Mesenchymal stem cell (in vitro differentiated cells and primary cell): ENCODE measurements at regions not wholly inside any gene's neighbourhood (a gene's known extent, or its start where the extent isn't known, plus 50 kb on each side); places are given as distances from the start of the nearest gene placed in this dataset.

Experiments
- DNase-seq: peaks from one replicate; pipeline ENCODE4 v3.0.0-alpha.2; 2013
- H2AFZ ChIP-seq: one replicate; pipeline ENCODE4 v1.6.1; 2013; ENCODE audit warnings: low read depth, mild to moderate bottlenecking, control low read depth, inconsistent platforms, low read length, moderate library complexity
- H2AK5ac ChIP-seq: 2 replicates; pipeline ENCODE4 v1.6.1; 2013; ENCODE audit warnings: low read length, moderate library complexity, mild to moderate bottlenecking, inconsistent platforms; ENCODE audit not compliant: severe bottlenecking
- H2BK120ac ChIP-seq: one replicate; pipeline ENCODE4 v1.6.1; 2013; ENCODE audit warnings: low read depth, mild to moderate bottlenecking, inconsistent platforms, low read length, moderate library complexity
- H2BK12ac ChIP-seq, 2 experiments: one replicate each; pipeline ENCODE4 v1.6.1; 2013; ENCODE audit warnings: inconsistent platforms in 2 of 2, low read length in 2 of 2, mild to moderate bottlenecking in 2 of 2, moderate library complexity in 2 of 2, control low read depth in 1 of 2
- H2BK15ac ChIP-seq: one replicate; pipeline ENCODE4 v1.6.1; 2013; ENCODE audit warnings: mild to moderate bottlenecking, low read depth, inconsistent platforms; ENCODE audit not compliant: poor library complexity, severe bottlenecking
- H2BK5ac ChIP-seq: 2 replicates; pipeline ENCODE4 v1.6.1; 2013; ENCODE audit warnings: low read depth, mild to moderate bottlenecking, low read length, control low read depth, inconsistent platforms; ENCODE audit not compliant: poor library complexity, severe bottlenecking
- H3K14ac ChIP-seq, 2 experiments: one replicate each; pipeline ENCODE4 v1.6.1; 2013; ENCODE audit warnings: inconsistent platforms in 2 of 2, low read length in 2 of 2, control low read depth in 1 of 2, mild to moderate bottlenecking in 1 of 2, moderate library complexity in 1 of 2
- H3K18ac ChIP-seq, 2 experiments: one replicate each; pipeline ENCODE4 v1.6.1; 2013; ENCODE audit warnings: inconsistent platforms in 2 of 2, low read length in 2 of 2, control low read depth in 1 of 2, low read depth in 1 of 2, mild to moderate bottlenecking in 1 of 2
- H3K23ac ChIP-seq, 2 experiments: one replicate each; pipeline ENCODE4 v1.6.1; 2013; ENCODE audit warnings: inconsistent platforms in 2 of 2, low read length in 2 of 2, mild to moderate bottlenecking in 2 of 2, moderate library complexity in 2 of 2, control low read depth in 1 of 2
- H3K27ac ChIP-seq: 2 replicates; pipeline ENCODE4 v1.5.1; 2013; ENCODE audit warnings: mild to moderate bottlenecking, moderate library complexity, low read length, control low read depth, inconsistent platforms; ENCODE audit not compliant: poor library complexity, severe bottlenecking
- H3K27me3 ChIP-seq, 2 experiments: 2 replicates each; pipeline versions ENCODE4 v1.6.1 to v1.7.0; 2013; ENCODE audit warnings: low read length in 2 of 2, mild to moderate bottlenecking in 2 of 2, moderate library complexity in 2 of 2, control low read depth in 1 of 2, inconsistent platforms in 1 of 2; ENCODE audit not compliant: control insufficient read depth in 1 of 2, insufficient read depth in 1 of 2
- H3K36me3 ChIP-seq, 2 experiments: 2 replicates each; pipeline versions ENCODE4 v1.6.1 to v1.7.0; 2013; ENCODE audit warnings: low read length in 2 of 2, control low read depth in 1 of 2, inconsistent platforms in 1 of 2, low read depth in 1 of 2, mild to moderate bottlenecking in 1 of 2; ENCODE audit not compliant: insufficient read depth in 2 of 2, control insufficient read depth in 1 of 2
- H3K4ac ChIP-seq, 2 experiments: one replicate each; pipeline ENCODE4 v1.6.1; 2013; ENCODE audit warnings: inconsistent platforms in 2 of 2, low read length in 2 of 2, mild to moderate bottlenecking in 2 of 2, moderate library complexity in 2 of 2, control low read depth in 1 of 2, low read depth in 1 of 2
- H3K4me1 ChIP-seq: 2 replicates; pipeline ENCODE4 v1.6.1; 2013; ENCODE audit warnings: low read depth, low read length, control low read depth; ENCODE audit not compliant: control insufficient read depth, insufficient read depth
- H3K4me2 ChIP-seq: 2 replicates; pipeline ENCODE4 v1.6.1; 2013; ENCODE audit warnings: low read length, mild to moderate bottlenecking, inconsistent platforms; ENCODE audit not compliant: poor library complexity, severe bottlenecking
- H3K4me3 ChIP-seq, 2 experiments: 2 replicates each; pipeline versions ENCODE4 v1.5.1 to v1.7.0; 2013; ENCODE audit warnings: low read length in 2 of 2, mild to moderate bottlenecking in 2 of 2, control low read depth in 1 of 2, low read depth in 1 of 2; ENCODE audit not compliant: insufficient read depth in 1 of 2
- H3K79me1 ChIP-seq: replicated peaks from 2 replicates; pipeline ENCODE4 v1.6.1; 2013; ENCODE audit warnings: mild to moderate bottlenecking, control low read depth, low read length, inconsistent platforms; ENCODE audit not compliant: poor library complexity, severe bottlenecking
- H3K9ac ChIP-seq: 2 replicates; pipeline ENCODE4 v1.7.0; 2013; ENCODE audit warnings: mild to moderate bottlenecking, low read length, moderate library complexity
- H3K9me3 ChIP-seq: 2 replicates; pipeline ENCODE4 v1.7.0; 2013; ENCODE audit warnings: mild to moderate bottlenecking, low read length; ENCODE audit not compliant: control insufficient read depth
- H4K8ac ChIP-seq: one replicate; pipeline ENCODE4 v1.6.1; 2013; ENCODE audit warnings: inconsistent platforms, mild to moderate bottlenecking, low read length, moderate library complexity
- H4K91ac ChIP-seq: one replicate; pipeline ENCODE4 v1.6.1; 2013; ENCODE audit warnings: mild to moderate bottlenecking, low read length, inconsistent platforms
- WGBS: methylation state at CpG from one replicate; pipeline ENCODE4 v1.1.7; 2013; ENCODE audit warnings: mixed read lengths; 5-methylcytosine and 5-hydroxymethylcytosine counted together

- Histone ChIP-seq H3K36me3 (no peaks in the 10 kb centered on the region), H3K4me1 (no peaks in the 10 kb centered on the region), H2BK120ac (no peak overlapping the region), H3K23ac (no peak overlapping the region), H2AK5ac (no peak overlapping the region), H3K9me3 (no peaks in the 10 kb centered on the region), H2AFZ (no peak overlapping the region), H3K9ac (no peak overlapping the region), H3K18ac (no peak overlapping the region), H3K14ac (no peak overlapping the region), H2BK5ac (no peak overlapping the region), H4K8ac (no peak overlapping the region), H3K4ac (no peak overlapping the region), H3K4me2 (no peak overlapping the region), H3K27ac (no peak overlapping the region), H2BK15ac (no peak overlapping the region), H3K79me1 (no peaks in the 10 kb centered on the region), H3K4me3 (no peak overlapping the region), H2BK12ac (no peak overlapping the region), H3K27me3 (no peaks in the 10 kb centered on the region), H4K91ac (no peak overlapping the region)
- WGBS = 52% methylated on average over 3 of the region's 3 CpGs
- DNase-seq = no peak
Observed at GRCh38 chrY:19644889-19645638, 99.5 kb downstream of the KDM5D start.

DNA sequence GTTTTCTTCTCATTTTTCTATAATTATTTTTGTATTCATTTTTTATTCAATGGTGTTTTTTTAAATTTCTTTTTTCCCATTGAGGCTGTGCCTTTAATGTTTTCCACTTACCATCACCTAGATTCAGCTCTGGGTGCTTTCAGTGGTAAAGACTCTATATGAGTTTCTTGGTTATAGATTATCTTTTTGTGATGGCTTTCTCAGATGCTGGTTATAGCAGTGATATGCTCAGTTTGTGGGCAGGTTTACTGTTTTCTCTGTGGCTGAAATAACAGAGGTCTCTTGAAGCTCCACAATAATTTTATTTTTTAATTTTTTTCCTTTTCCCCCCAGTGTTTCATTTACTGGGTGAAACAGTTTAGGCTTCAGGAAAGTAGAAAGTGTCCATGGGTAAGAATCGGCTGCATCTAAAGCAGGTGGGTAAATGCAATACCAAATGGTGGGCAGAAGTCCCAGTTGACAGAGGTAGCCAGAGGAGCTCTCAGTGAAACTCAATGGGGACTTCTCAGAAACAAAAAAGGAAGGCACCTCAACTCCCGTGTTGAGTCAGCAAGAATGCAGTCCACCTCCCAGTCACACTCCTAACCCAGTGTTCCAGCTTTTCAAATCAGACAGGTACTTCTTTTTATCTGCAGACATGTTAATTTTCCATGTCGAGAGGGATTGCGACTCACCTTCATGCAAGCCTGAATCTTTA, 106.7 kb downstream of the KDM5D start:
- Histone ChIP-seq H3K18ac (no peak overlapping the region), H3K14ac (no peak overlapping the region), H3K27ac (no peak overlapping the region), H3K36me3 (no peaks in the 10 kb centered on the region), H3K79me1 (no peaks in the 10 kb centered on the region), H3K4me2 (no peak overlapping the region), H2BK15ac (no peak overlapping the region), H3K9me3 (no peaks in the 10 kb centered on the region), H3K27me3 (no peaks in the 10 kb centered on the region), H2BK5ac (no peak overlapping the region), H3K4me3 (no peak overlapping the region), H3K4me1 (no peaks in the 10 kb centered on the region), H2BK120ac (no peak overlapping the region), H4K91ac (no peak overlapping the region), H3K9ac (no peak overlapping the region), H4K8ac (no peak overlapping the region), H3K23ac (no peak overlapping the region), H2AK5ac (no peak overlapping the region), H2AFZ (no peak overlapping the region), H2BK12ac (no peak overlapping the region), H3K4ac (no peak overlapping the region)
- WGBS = 92% methylated on average over 4 of the region's 4 CpGs
- no peak for DNase-seq

GRCh38 chrY:19628926-19629325, 115.6 kb downstream of the KDM5D start:
- no peaks in the 10 kb centered on the region for H3K4me1 ChIP-seq
- no peak overlapping the region for H4K8ac ChIP-seq
- no peak overlapping the region for H3K4me3 ChIP-seq
- no peak for DNase-seq
- H2AFZ ChIP-seq = no peak overlapping the region
- no peak overlapping the region for H2BK120ac ChIP-seq
- H3K4me2 ChIP-seq = no peak overlapping the region
- no peak overlapping the region for H3K27ac ChIP-seq
- no peaks in the 10 kb centered on the region for H3K27me3 ChIP-seq
- no peak overlapping the region for H2BK15ac ChIP-seq
- H3K9ac ChIP-seq = no peak overlapping the region
- no peak overlapping the region for H3K18ac ChIP-seq
- no peak overlapping the region for H2AK5ac ChIP-seq
- no peaks in the 10 kb centered on the region for H3K36me3 ChIP-seq
- no peak overlapping the region for H2BK5ac ChIP-seq
- H3K23ac ChIP-seq = no peak overlapping the region
- no peaks in the 10 kb centered on the region for H3K79me1 ChIP-seq
- no peak overlapping the region for H4K91ac ChIP-seq
- no peak overlapping the region for H2BK12ac ChIP-seq
- H3K14ac ChIP-seq = no peak overlapping the region
- no peak overlapping the region for H3K4ac ChIP-seq
- WGBS = no CpG with 5 or more reads among the region's 2 CpGs
- H3K9me3 ChIP-seq = no peaks in the 10 kb centered on the region

GRCh38 chrY:19622392-19622791, 122.1 kb downstream of the KDM5D start:
- Histone ChIP-seq H4K8ac (no peak overlapping the region), H3K27ac (no peak overlapping the region), H2BK5ac (no peak overlapping the region), H4K91ac (no peak overlapping the region), H3K4me1 (no peaks in the 10 kb centered on the region), H2BK120ac (no peak overlapping the region), H3K36me3 (no peaks in the 10 kb centered on the region), H3K4me2 (no peak overlapping the region), H3K9ac (no peak overlapping the region), H2AK5ac (no peak overlapping the region), H3K14ac (no peak overlapping the region), H3K23ac (no peak overlapping the region), H3K4ac (no peak overlapping the region), H3K79me1 (no peaks in the 10 kb centered on the region), H3K4me3 (no peak overlapping the region), H3K18ac (no peak overlapping the region), H3K9me3 (no peaks in the 10 kb centered on the region), H2AFZ (no peak overlapping the region), H2BK12ac (no peak overlapping the region), H2BK15ac (no peak overlapping the region), H3K27me3 (no peaks in the 10 kb centered on the region)
- WGBS = 92% methylated on average over 1 of the region's 3 CpGs
- DNase-seq = no peak
